SU-DHL-6 (cell line): ENCODE measurements at regions not wholly inside any gene's neighbourhood (a gene's known extent, or its start where the extent isn't known, plus 50 kb on each side); places are given as distances from the start of the nearest gene placed in this dataset.

Experiments used
- CTCF ChIP-seq: fragments of 200-600 bp; sonication (generic); IDR thresholded peaks from one replicate; pipeline ENCODE4 v1.5.1; 2017; ENCODE audit warnings: antibody characterized with exemption, mild to moderate bottlenecking, low read length, moderate library complexity; ENCODE audit not compliant: insufficient read depth, poor library complexity, severe bottlenecking
- EZH2phosphoT487 ChIP-seq: fragments of 200-600 bp; sonication (generic), shearing (Covaris generic); conservative IDR thresholded peaks from 2 replicates; pipeline ENCODE4 v1.6.1; 2018; ENCODE audit warnings: mild to moderate bottlenecking, antibody characterized with exemption, low read length, moderate library complexity, mixed read lengths

- TF ChIP-seq CTCF (no peak), EZH2phosphoT487 (no peak)
Observed at GRCh38 chr3:161644891-161645635, 148.5 kb downstream of the OTOL1 start.
